ENCODE measurements at regions not wholly inside any gene's neighbourhood (a gene's known extent, or its start where the extent isn't known, plus 50 kb on each side); places are given as distances from the start of the nearest gene placed in this dataset.

DNA sequence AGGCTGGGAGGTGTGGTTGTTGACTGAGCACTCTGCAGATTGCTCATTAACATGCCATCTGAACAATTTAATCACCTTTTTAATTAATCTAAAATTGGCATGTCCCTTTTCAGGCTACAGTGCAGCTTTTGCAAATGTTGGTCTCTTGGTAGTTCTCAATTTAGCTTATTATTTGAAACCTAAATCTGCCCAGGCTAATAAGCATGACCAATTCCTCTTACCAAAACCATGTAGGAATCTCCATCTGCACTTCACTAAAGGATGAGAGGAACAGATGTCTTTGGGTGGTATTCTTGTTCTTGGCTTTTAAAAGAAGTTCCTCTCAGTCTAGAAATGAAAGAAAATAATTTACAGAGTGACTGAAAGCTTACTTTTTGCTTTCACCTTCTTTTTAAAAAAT lies 190.1 kb upstream of the RMST start:
- TF ChIP-seq, protein P1, sequence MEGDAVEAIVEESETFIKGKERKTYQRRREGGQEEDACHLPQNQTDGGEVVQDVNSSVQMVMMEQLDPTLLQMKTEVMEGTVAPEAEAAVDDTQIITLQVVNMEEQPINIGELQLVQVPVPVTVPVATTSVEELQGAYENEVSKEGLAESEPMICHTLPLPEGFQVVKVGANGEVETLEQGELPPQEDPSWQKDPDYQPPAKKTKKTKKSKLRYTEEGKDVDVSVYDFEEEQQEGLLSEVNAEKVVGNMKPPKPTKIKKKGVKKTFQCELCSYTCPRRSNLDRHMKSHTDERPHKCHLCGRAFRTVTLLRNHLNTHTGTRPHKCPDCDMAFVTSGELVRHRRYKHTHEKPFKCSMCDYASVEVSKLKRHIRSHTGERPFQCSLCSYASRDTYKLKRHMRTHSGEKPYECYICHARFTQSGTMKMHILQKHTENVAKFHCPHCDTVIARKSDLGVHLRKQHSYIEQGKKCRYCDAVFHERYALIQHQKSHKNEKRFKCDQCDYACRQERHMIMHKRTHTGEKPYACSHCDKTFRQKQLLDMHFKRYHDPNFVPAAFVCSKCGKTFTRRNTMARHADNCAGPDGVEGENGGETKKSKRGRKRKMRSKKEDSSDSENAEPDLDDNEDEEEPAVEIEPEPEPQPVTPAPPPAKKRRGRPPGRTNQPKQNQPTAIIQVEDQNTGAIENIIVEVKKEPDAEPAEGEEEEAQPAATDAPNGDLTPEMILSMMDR (conservative IDR thresholded peaks at IDR 0.05) = no peak
- no peak for TF ChIP-seq EZH2 (IDR thresholded peaks at IDR 0.05; ENCODE audit: low read depth)
